IPS DF 6.9 (cell line): ENCODE measurements at regions not wholly inside any gene's neighbourhood (a gene's known extent, or its start where the extent isn't known, plus 50 kb on each side); places are given as distances from the start of the nearest gene placed in this dataset.

ENCODE experiments used
- DNase-seq: peaks from one replicate; pipeline ENCODE4 v3.0.0-alpha.2; 2013; ENCODE audit warnings: low read depth, low spot score
- H3K27ac ChIP-seq: one replicate; pipeline ENCODE4 v1.5.1; 2013; ENCODE audit warnings: low read length, control low read depth
- H3K27me3 ChIP-seq: 2 replicates; pipeline ENCODE4 v1.6.1; 2013; ENCODE audit warnings: mild to moderate bottlenecking, low read length; ENCODE audit not compliant: control insufficient read depth, insufficient read depth
- H3K36me3 ChIP-seq: 2 replicates; pipeline ENCODE4 v1.6.1; 2013; ENCODE audit warnings: low read length; ENCODE audit not compliant: control insufficient read depth, insufficient read depth
- H3K4me1 ChIP-seq: 2 replicates; pipeline ENCODE4 v1.6.1; 2013; ENCODE audit warnings: low read length; ENCODE audit not compliant: control insufficient read depth, insufficient read depth
- H3K4me3 ChIP-seq: 2 replicates; pipeline ENCODE4 v1.5.1; 2013; ENCODE audit warnings: mild to moderate bottlenecking, low read length
- H3K9me3 ChIP-seq: 2 replicates; pipeline ENCODE4 v1.6.1; 2013; ENCODE audit warnings: low read length, inconsistent platforms; ENCODE audit not compliant: control insufficient read depth, insufficient read depth
- WGBS: extraction: QIAGEN DNeasy Blood & Tissue Kit; methylation state at CpG from one replicate; pipeline ENCODE4 v1.1.7; 2013; ENCODE audit warnings: mixed read lengths, missing lambda C conversion rate; ENCODE audit not compliant: insufficient read length, insufficient coverage; 5-methylcytosine and 5-hydroxymethylcytosine counted together

GRCh38 chr5:34570721-34571676 lies 85.1 kb upstream of the RAI14 start:
- Histone ChIP-seq H3K4me3 (no peak overlapping the region), H3K4me1 (no peaks in the 10 kb centered on the region), H3K27ac (no peak overlapping the region), H3K36me3 (no peaks in the 10 kb centered on the region), H3K27me3 (no peaks in the 10 kb centered on the region), H3K9me3 (no peaks in the 10 kb centered on the region)
- WGBS: no CpG with 5 or more reads among the region's 5 CpGs
- no peak for DNase-seq

- Histone ChIP-seq H3K27ac (no peak overlapping the region), H3K4me1 (no peaks in the 10 kb centered on the region), H3K9me3 (no peaks in the 10 kb centered on the region), H3K4me3 (no peak overlapping the region), H3K27me3 (no peaks in the 10 kb centered on the region), H3K36me3 (no peaks in the 10 kb centered on the region)
- no peak for DNase-seq
- no CpG with 5 or more reads among the region's 3 CpGs for WGBS
These were observed 84.5 kb upstream of the RAI14 start for GRCh38 chr5:34571677-34572041.

GRCh38 chr5:34574936-34575467 lies 81.1 kb upstream of the RAI14 start:
- Histone ChIP-seq H3K4me1 (no peaks in the 10 kb centered on the region), H3K9me3 (no peaks in the 10 kb centered on the region), H3K36me3 (no peaks in the 10 kb centered on the region), H3K27me3 (no peaks in the 10 kb centered on the region), H3K4me3 (no peak overlapping the region), H3K27ac (no peak overlapping the region)
- WGBS: no CpG with 5 or more reads among the region's 3 CpGs
- DNase-seq: no peak

GRCh38 chr5:34576891-34577666 lies 79.0 kb upstream of the RAI14 start:
- no peaks in the 10 kb centered on the region for H3K4me1 ChIP-seq
- H3K4me3 ChIP-seq: no peak overlapping the region
- H3K27me3 ChIP-seq: no peaks in the 10 kb centered on the region
- H3K27ac ChIP-seq: no peak overlapping the region
- no CpG with 5 or more reads among the region's 11 CpGs for WGBS
- DNase-seq: no peak
- no peaks in the 10 kb centered on the region for H3K36me3 ChIP-seq
- no peaks in the 10 kb centered on the region for H3K9me3 ChIP-seq

- Histone ChIP-seq H3K27me3 (no peaks in the 10 kb centered on the region), H3K4me1 (no peaks in the 10 kb centered on the region), H3K9me3 (no peaks in the 10 kb centered on the region), H3K27ac (no peak overlapping the region), H3K4me3 (no peak overlapping the region), H3K36me3 (no peaks in the 10 kb centered on the region)
- WGBS: no CpG with 5 or more reads among the region's 1 CpG
- DNase-seq: no peak
These were observed 77.2 kb upstream of the RAI14 start for GRCh38 chr5:34578962-34579361.

GRCh38 chr5:34580983-34581382 lies 75.1 kb upstream of the RAI14 start:
- Histone ChIP-seq H3K4me3 (no peak overlapping the region), H3K4me1 (no peaks in the 10 kb centered on the region), H3K27me3 (no peaks in the 10 kb centered on the region), H3K9me3 (no peaks in the 10 kb centered on the region), H3K27ac (no peak overlapping the region), H3K36me3 (no peaks in the 10 kb centered on the region)
- no CpG with 5 or more reads among the region's 7 CpGs for WGBS
- DNase-seq: no peak

- no peaks in the 10 kb centered on the region for H3K27me3 ChIP-seq
- no peak overlapping the region for H3K4me3 ChIP-seq
- no peaks in the 10 kb centered on the region for H3K36me3 ChIP-seq
- no peak overlapping the region for H3K27ac ChIP-seq
- no peaks in the 10 kb centered on the region for H3K9me3 ChIP-seq
- DNase-seq: no peak
- WGBS: no CpG with 5 or more reads among the region's 3 CpGs
- no peaks in the 10 kb centered on the region for H3K4me1 ChIP-seq
These were observed 73.8 kb upstream of the RAI14 start for GRCh38 chr5:34582371-34582770.

GRCh38 chr5:34583167-34583566 lies 73.0 kb upstream of the RAI14 start:
- H3K9me3 ChIP-seq: no peaks in the 10 kb centered on the region
- no peaks in the 10 kb centered on the region for H3K36me3 ChIP-seq
- no peak overlapping the region for H3K27ac ChIP-seq
- no peak for DNase-seq
- no peaks in the 10 kb centered on the region for H3K27me3 ChIP-seq
- no peaks in the 10 kb centered on the region for H3K4me1 ChIP-seq
- H3K4me3 ChIP-seq: no peak overlapping the region

GRCh38 chr5:34584165-34584564 lies 72.0 kb upstream of the RAI14 start:
- Histone ChIP-seq H3K27ac (no peak overlapping the region), H3K9me3 (no peaks in the 10 kb centered on the region)

GRCh38 chr5:34585601-34586104 lies 70.5 kb upstream of the RAI14 start:
- H3K27me3 ChIP-seq: no peaks in the 10 kb centered on the region
- no peaks in the 10 kb centered on the region for H3K4me1 ChIP-seq
- DNase-seq: no peak
- WGBS: no CpG with 5 or more reads among the region's 5 CpGs
- H3K9me3 ChIP-seq: no peaks in the 10 kb centered on the region
- H3K36me3 ChIP-seq: no peaks in the 10 kb centered on the region
- no peak overlapping the region for H3K4me3 ChIP-seq
- no peak overlapping the region for H3K27ac ChIP-seq

More at GRCh38 chr5:34584165-34584564, 72.0 kb upstream of the RAI14 start:
- Histone ChIP-seq H3K4me3 (no peak overlapping the region), H3K36me3 (no peaks in the 10 kb centered on the region), H3K4me1 (no peaks in the 10 kb centered on the region), H3K27me3 (no peaks in the 10 kb centered on the region)
- DNase-seq: no peak
